ENCODE measurements at regions not wholly inside any gene's neighbourhood (a gene's known extent, or its start where the extent isn't known, plus 50 kb on each side); places are given as distances from the start of the nearest gene placed in this dataset.
A peak's percentile ranks its signal among the peaks of the same experiment; 100 is the strongest.

DNA sequence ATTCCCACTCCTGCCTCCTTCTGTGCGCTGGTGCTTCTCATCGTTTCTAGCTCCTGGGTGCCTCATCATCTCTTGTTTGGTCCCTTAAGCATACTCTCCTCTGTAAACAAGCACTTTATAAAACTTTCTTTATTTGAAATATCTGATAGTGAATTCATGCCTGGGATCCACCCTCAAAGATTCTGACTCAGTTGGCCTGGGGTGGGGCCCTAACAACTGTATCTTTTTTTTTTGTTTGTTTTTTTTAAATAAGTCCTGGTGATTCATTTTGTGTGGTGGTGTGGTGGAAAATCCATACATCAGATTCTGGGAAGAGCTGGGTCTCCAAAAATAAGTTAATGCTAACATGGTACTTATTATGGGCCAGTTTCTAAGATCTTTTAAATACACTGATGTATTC, 678.3 kb downstream of the TOX3 start:
- peak in 2 of 8 experiments; percentile 43 to 58 for ATAC-seq (replicated peaks in 6 of 8)
- no peak overlapping the region for H3K4me3 ChIP-seq
- peaks cover 15 to 29% of the 10 kb centered on the region in 2 donors for H3K4me1 ChIP-seq (replicated peaks in 1 of 2)
- H3K27ac ChIP-seq, result no peak overlapping the region
- WGBS, 10 experiments, result 33 to 100% methylated on average over 1 to 2 of the region's 2 CpGs; no CpG with 5 or more reads in 8 of the 10 experiments
- in situ Hi-C loops (cut with MboI; ENCODE audit: low pct_unique_long_range_greater_than_20kb in 2 of 9, low sequenced_read_pairs in 9 of 9, unreplicated experiment in 9 of 9), result no loop called here

DNA sequence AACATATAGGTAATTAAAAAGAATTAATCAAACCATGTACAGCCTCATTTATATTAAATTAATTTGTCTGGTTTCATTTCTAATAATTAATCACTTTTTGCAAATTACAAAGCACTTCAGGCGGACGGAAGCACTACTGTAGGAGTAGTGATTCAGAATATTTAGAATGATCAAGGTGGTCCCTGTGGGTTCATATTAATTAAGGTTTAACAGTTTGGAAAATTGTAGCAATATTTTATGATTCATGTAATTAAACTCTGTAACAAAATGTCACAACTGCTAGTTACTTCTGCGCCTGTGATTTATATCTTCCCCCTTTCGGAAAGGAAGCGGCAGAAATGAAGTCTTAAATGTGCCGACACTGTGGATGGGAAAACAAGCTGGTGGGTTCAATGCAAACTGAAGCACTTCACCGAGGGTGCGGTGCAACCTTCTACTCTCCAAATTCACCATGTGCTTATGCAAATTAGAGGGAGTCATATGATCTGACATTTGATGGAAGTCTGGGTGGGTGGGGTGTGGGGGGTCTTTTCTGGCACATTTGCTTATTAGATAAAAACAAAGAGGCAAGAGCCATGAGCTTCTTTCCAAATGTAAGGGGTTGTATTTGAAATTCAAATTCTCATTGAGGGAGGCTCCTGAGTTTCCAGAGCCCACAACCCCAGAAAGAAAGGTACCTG, 679.4 kb downstream of the TOX3 start:
- WGBS, 10 experiments, result 49 to 100% (median 93%) methylated on average over 1 to 8 of the region's 8 CpGs
- in situ Hi-C loops (cut with MboI; ENCODE audit: low pct_unique_long_range_greater_than_20kb in 2 of 9, low sequenced_read_pairs in 9 of 9, unreplicated experiment in 9 of 9), result no loop called here
- no peak overlapping the region for H3K27ac ChIP-seq

DNA sequence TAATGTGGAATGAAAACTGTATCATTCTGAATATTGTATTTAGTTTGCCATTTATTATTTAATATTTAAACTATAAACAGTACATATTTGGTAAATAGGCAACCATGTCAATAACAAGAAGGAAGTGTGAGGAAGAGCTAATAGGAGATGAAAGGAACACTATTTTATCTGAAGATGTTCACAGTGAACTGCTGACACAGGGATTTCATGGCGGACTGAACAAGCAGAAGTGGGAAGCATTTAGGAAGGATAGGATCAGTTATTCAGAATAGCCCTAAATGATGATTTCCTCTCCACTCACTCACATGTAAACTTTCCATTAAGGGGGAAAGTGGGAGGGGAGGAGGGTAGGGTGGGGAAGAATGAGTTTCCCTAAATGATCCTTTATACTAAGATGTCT, 682.4 kb downstream of the TOX3 start:
- no peak overlapping the region for H3K27ac ChIP-seq
- 40 to 100% (median 79%) methylated on average over 1 of the region's 1 CpG; no CpG with 5 or more reads in 6 of the 10 experiments for WGBS, 10 experiments
- H3K4me1 ChIP-seq (replicated peaks in 1 of 2), result peaks cover 0 to 10% of the 10 kb centered on the region in 2 donors
- in situ Hi-C loops (cut with MboI; ENCODE audit: low pct_unique_long_range_greater_than_20kb in 2 of 9, low sequenced_read_pairs in 9 of 9, unreplicated experiment in 9 of 9), result no loop called here
- no peak for ATAC-seq (replicated peaks in 6 of 8)
- H3K4me3 ChIP-seq, result no peak overlapping the region

More for the DNA sequence above, 679.4 kb downstream of the TOX3 start:
- no peak overlapping the region for H3K4me3 ChIP-seq
- no peak for ATAC-seq (replicated peaks in 6 of 8)
- peaks cover 14 to 26% of the 10 kb centered on the region in 2 donors for H3K4me1 ChIP-seq (replicated peaks in 1 of 2)

DNA sequence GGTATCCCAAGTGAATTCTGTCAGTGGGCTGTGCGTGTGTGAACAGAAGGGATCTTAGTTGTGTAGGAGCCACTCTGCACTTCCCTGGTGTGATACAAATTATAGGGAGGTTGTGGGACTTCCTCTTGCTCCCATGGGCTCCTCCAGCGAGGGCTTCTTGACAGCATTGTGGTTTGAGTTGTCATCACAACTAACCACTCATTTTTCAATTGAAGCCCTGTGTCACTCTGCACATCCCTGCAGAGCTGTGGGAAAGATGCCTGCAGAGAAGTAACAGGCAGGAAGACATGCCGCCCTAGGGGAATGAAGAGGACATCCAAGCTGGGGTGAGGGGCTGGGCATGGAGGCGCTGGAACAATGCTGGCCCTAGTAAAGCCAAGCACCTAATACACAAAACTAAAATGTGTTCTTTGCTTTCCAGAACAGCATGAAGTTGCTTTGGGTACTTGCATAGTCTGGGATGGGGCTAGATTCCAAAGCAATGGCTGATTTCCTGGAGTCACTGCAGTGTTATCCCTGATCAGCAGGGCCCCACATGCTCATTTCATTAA, 692.5 kb downstream of the TOX3 start:
- Histone ChIP-seq H3K27ac (no peak overlapping the region), H3K4me3 (no peak overlapping the region), H3K4me1 (replicated peaks in 1 of 2) (peaks cover 0 to 5% of the 10 kb centered on the region in 2 donors)
- 10 to 100% (median 72%) methylated on average over 1 to 3 of the region's 4 CpGs; no CpG with 5 or more reads in 5 of the 10 experiments for WGBS, 10 experiments
- no peak for ATAC-seq (replicated peaks in 6 of 8)
- in situ Hi-C loops (cut with MboI; ENCODE audit: low pct_unique_long_range_greater_than_20kb in 2 of 9, low sequenced_read_pairs in 9 of 9, unreplicated experiment in 9 of 9), result no loop called here

DNA sequence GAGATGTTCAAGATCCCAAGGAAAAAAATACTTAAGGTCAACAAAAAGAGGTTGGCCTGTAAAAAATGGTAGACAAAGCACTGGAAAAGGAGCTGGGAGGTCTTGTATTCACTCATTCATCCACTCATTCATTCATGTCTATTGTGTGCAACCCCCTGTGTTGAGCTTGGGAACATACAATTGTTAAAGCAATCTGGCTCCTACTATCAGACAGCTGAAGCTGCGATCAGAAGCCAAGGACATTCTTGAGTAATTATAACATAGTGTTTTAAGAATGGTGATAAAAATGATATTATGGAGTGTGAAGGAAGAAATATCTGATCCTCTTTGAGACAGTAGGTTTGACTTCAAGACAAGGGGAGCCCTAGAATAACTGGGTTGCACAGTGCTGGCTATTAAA, 693.4 kb downstream of the TOX3 start:
- WGBS, 10 experiments, result 0 to 100% (median 84%) methylated on average over 1 of the region's 1 CpG; no CpG with 5 or more reads in 2 of the 10 experiments
- in situ Hi-C loops (cut with MboI; ENCODE audit: low pct_unique_long_range_greater_than_20kb in 2 of 9, low sequenced_read_pairs in 9 of 9, unreplicated experiment in 9 of 9), result no loop called here

DNA sequence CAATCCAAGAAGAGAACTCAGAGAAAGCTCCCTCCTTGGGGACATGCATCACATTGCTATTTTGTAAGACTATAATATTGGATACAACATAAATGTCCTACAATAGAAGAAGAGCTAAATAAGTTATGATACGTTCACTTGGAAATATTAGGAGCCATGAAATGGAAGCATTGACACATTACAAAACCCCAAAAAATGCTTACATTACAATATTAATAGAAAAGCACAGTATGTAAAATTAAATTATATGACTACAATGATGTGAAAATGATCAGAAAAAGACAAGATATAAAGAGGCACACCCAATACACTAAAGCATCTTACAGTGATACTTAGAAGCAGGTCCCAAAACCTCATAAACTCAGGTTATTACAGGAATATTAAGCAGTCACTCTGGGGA, 694.1 kb downstream of the TOX3 start:
- H3K4me3 ChIP-seq, result no peak overlapping the region
- peaks cover 3 to 12% of the 10 kb centered on the region in 2 donors for H3K4me1 ChIP-seq (replicated peaks in 1 of 2)
- ATAC-seq (replicated peaks in 6 of 8), result no peak
- H3K27ac ChIP-seq, result no peak overlapping the region
- WGBS, 10 experiments, result 0 to 100% (median 65%) methylated on average over 1 of the region's 1 CpG; no CpG with 5 or more reads in 2 of the 10 experiments
- in situ Hi-C loops (cut with MboI; ENCODE audit: low pct_unique_long_range_greater_than_20kb in 2 of 9, low sequenced_read_pairs in 9 of 9, unreplicated experiment in 9 of 9), result no loop called here

More for the DNA sequence above, 693.4 kb downstream of the TOX3 start:
- H3K4me1 ChIP-seq (replicated peaks in 1 of 2), result peaks cover 1 to 8% of the 10 kb centered on the region in 2 donors
- no peak for ATAC-seq (replicated peaks in 6 of 8)
- no peak overlapping the region for H3K27ac ChIP-seq
- no peak overlapping the region for H3K4me3 ChIP-seq

DNA sequence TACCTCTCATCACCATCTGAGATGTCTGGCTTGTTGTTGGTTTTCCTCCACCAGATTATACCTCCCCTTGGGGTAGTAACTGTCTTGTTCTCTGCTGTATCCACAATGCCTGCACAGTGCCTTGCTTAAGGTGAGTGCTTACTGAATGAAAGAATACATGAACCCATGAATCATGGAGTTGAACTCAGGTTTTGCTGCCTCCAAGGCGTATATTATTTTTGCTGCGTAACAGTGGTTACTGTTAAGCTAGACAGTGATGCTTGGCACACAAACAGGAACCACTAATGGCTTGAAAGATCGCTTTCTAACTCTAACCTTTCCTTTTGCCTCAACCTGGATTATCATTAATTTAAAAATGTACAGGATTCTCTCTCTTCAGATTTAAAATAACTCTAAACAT, 695.8 kb downstream of the TOX3 start:
- no peak overlapping the region for H3K4me3 ChIP-seq
- WGBS, 10 experiments, result 39 to 100% (median 92%) methylated on average over 3 of the region's 3 CpGs; no CpG with 5 or more reads in 3 of the 10 experiments
- in situ Hi-C loops (cut with MboI; ENCODE audit: low pct_unique_long_range_greater_than_20kb in 2 of 9, low sequenced_read_pairs in 9 of 9, unreplicated experiment in 9 of 9), result no loop called here
- ATAC-seq (replicated peaks in 6 of 8), result no peak
- no peak overlapping the region for H3K27ac ChIP-seq
- peaks cover 8 to 12% of the 10 kb centered on the region in 2 donors for H3K4me1 ChIP-seq (replicated peaks in 1 of 2)

DNA sequence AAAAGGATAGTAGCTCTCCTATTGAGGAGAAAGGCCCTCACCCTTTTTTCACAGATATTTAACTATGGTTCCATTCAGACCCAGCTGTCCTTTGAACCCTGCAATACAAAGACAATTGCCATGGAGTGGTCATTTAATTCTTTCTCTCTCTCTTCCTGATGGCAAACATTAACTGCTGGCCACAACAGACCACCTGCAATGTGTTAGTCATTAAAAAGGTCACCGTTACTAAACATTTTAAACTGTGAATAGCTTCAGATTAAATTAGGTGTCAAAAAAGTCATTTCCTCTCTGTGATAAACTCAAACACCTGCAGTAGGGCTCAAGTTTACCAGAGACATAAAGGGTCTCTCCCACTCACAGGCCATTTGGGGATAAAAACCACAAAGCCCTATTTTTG, 697.2 kb downstream of the TOX3 start:
- Histone ChIP-seq H3K27ac (no peak overlapping the region), H3K4me1 (replicated peaks in 1 of 2) (peaks cover 16% of the 10 kb centered on the region in 2 donors), H3K4me3 (no peak overlapping the region)
- ATAC-seq (replicated peaks in 6 of 8), result no peak
- 33 to 86% (median 52%) methylated on average over 1 of the region's 1 CpG; no CpG with 5 or more reads in 4 of the 10 experiments for WGBS, 10 experiments
- in situ Hi-C loops (cut with MboI; ENCODE audit: low pct_unique_long_range_greater_than_20kb in 2 of 9, low sequenced_read_pairs in 9 of 9, unreplicated experiment in 9 of 9), result no loop called here

DNA sequence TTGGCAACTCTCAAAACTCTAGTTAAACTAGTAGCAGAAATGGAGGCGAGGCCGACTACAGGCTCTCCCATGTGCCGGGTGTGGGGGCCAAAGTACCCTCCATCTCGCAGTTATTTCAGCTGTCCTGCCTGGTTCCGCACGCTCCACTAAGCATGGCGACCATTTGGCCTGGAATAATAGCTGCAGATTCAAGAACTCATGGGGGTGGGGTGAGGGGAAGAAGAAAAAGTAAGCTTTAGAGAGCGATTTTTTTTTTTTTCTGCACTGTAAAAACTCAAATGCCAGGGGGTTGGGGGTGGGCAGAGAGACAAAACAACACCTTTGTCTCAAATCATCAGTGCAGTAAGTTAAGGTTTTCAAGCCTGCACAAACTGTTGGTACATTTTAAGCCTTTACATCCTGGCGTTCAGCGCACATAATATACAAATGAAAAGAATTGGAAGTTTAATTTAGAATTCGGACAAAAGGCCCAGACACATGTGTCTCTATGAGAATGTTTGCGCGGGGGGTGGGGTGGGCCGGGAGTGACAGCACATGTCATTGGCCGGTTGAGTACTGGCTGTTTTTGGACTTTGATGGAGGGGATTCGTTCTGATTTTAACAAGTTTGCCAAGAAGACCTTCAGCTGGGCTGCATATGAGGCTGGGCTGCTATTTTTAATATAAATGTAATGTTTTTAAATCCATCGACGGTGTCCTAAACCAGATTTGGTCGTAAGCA, 694.7 kb upstream of the SALL1 start:
- Histone ChIP-seq H3K4me1 (replicated peaks in 1 of 2) (peaks cover 16% of the 10 kb centered on the region in 2 donors), H3K4me3 (no peak overlapping the region), H3K27ac (no peak overlapping the region)
- peak in 3 of 8 experiments; percentile 23 to 64 (median 44) for ATAC-seq (replicated peaks in 6 of 8)
- in situ Hi-C loops (cut with MboI; ENCODE audit: low pct_unique_long_range_greater_than_20kb in 2 of 9, low sequenced_read_pairs in 9 of 9, unreplicated experiment in 9 of 9), result no loop called here
- 22 to 78% (median 49%) methylated on average over 5 to 15 of the region's 19 CpGs; no CpG with 5 or more reads in 2 of the 10 experiments for WGBS, 10 experiments

DNA sequence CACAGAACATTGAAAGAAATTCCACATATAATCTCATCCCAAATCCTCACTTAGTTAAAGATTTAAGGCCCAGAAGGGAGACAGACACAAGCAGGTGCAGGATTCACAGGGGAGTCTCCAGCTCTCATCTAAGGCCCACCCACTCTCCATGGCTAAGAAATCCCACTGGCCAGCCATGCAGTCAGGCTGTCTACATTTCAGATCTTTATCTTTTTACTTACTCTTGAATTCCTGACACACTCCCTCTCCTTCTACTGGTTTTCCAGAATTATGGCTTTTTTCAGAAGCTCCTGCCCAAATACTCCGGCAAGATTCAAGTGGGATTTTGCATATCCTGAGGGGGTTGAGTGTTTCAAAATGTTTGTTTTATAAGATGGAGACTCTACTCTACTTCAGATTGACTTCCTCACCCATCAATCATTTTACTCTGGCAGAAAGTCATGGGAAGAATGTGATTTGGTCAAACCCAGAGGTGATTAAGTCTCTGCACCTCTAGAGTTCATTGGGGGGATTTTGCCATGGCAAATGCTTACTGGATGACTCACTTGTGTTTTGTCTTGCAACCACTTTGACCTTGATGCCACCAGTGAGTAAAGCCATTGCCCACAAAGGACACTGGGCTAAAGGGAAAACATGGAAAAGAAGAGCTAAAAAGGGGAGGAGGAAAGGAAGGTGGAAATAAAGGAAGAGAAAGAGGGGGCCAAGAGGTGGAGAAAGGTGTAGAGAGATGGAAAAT, 688.8 kb upstream of the SALL1 start:
- ATAC-seq (replicated peaks in 6 of 8), result no peak
- Histone ChIP-seq H3K4me3 (no peak overlapping the region), H3K4me1 (replicated peaks in 1 of 2) (no peaks in the 10 kb centered on the region), H3K27ac (no peak overlapping the region)
- in situ Hi-C loops (cut with MboI; ENCODE audit: low pct_unique_long_range_greater_than_20kb in 2 of 9, low sequenced_read_pairs in 9 of 9, unreplicated experiment in 9 of 9), result no loop called here
- WGBS, 10 experiments, result 13 to 100% (median 80%) methylated on average over 1 of the region's 1 CpG; no CpG with 5 or more reads in 3 of the 10 experiments

DNA sequence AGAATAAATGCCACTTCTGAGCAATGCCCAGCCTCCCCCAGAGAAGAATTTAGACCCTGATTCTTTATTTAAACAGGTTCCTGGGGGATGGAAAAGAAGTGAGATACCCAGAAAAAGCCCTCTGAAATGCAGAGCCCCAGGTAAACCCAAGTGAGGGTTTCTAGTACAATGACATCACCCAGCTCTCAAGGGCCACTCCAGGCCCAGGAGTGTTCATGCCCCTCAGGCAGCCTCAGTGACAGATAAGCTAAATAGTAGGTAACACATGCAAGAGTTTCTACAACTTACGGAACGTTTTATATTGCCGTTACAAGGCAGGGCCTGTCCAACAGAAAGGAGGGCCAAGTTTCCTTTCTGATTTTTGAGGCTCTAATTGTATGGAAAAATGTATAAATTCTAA, 683.7 kb upstream of the SALL1 start:
- Histone ChIP-seq H3K4me3 (no peak overlapping the region), H3K27ac (no peak overlapping the region), H3K4me1 (replicated peaks in 1 of 2) (no peaks in the 10 kb centered on the region)
- ATAC-seq (replicated peaks in 6 of 8), result no peak
- WGBS, 10 experiments, result 63 to 100% (median 98%) methylated on average over 3 of the region's 3 CpGs; no CpG with 5 or more reads in 2 of the 10 experiments
- in situ Hi-C loops (cut with MboI; ENCODE audit: low pct_unique_long_range_greater_than_20kb in 2 of 9, low sequenced_read_pairs in 9 of 9, unreplicated experiment in 9 of 9), result no loop called here

DNA sequence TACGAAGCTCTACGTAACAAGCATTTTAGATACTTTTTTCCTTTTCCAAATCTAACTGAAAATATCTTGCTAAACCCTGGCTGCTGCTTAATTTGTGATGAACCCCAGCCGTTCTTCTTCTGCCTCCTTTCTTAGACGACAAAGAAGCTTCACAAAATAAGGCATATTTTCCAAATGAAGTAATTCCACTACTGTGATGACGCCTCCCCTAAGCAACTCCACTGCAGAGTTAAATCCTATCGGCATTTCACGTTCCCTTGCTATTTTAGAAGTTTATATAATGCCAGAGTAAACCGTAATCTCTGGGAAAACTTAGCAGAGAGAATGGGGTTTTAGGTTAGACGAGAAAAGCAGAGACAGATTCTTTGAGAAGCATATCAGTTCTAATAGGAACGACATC, 683.1 kb upstream of the SALL1 start:
- WGBS, 10 experiments, result 10 to 100% (median 58%) methylated on average over 1 to 10 of the region's 10 CpGs
- peak in 2 of 8 experiments; percentile 25 to 31 for ATAC-seq (replicated peaks in 6 of 8)
- in situ Hi-C loops (cut with MboI; ENCODE audit: low pct_unique_long_range_greater_than_20kb in 2 of 9, low sequenced_read_pairs in 9 of 9, unreplicated experiment in 9 of 9), result no loop called here
- H3K4me1 ChIP-seq (replicated peaks in 1 of 2), result no peaks in the 10 kb centered on the region
- H3K4me3 ChIP-seq, result no peak overlapping the region
- H3K27ac ChIP-seq, result no peak overlapping the region

Data from motor neuron (in vitro differentiated cells).